HG02571 (cell line): ENCODE measurements at regions not wholly inside any gene's neighbourhood (a gene's known extent, or its start where the extent isn't known, plus 50 kb on each side); places are given as distances from the start of the nearest gene placed in this dataset.

Experiments
- ATAC-seq: cut with Tn5 transposase; IDR thresholded peaks from one replicate; pipeline ENCODE4 v1.9.1; 2021; ENCODE audit warnings: mild to moderate bottlenecking, moderate library complexity; ENCODE audit not compliant: unreplicated experiment

- no peak for ATAC-seq
Observed at GRCh38 chr3:66797889-66798560, 200.1 kb upstream of the KBTBD8 start.

- ATAC-seq: no peak
Observed at GRCh38 chr3:66800941-66801545, 197.1 kb upstream of the KBTBD8 start.

GRCh38 chr3:66803206-66803605, 194.9 kb upstream of the KBTBD8 start:
- ATAC-seq: no peak

- no peak for ATAC-seq
Observed at GRCh38 chr3:66803721-66804695, 194.1 kb upstream of the KBTBD8 start.

GRCh38 chr3:66808891-66809594, 189.1 kb upstream of the KBTBD8 start:
- no peak for ATAC-seq

GRCh38 chr3:66809595-66809958, 188.5 kb upstream of the KBTBD8 start:
- no peak for ATAC-seq

GRCh38 chr3:66812136-66812535, 186.0 kb upstream of the KBTBD8 start:
- no peak for ATAC-seq

- no peak for ATAC-seq
Observed at GRCh38 chr3:66812741-66813140, 185.4 kb upstream of the KBTBD8 start.

- no peak for ATAC-seq
Observed at GRCh38 chr3:66816090-66816761, 181.9 kb upstream of the KBTBD8 start.

GRCh38 chr3:66817951-66818557, 180.1 kb upstream of the KBTBD8 start:
- ATAC-seq: no peak

- no peak for ATAC-seq
Observed at GRCh38 chr3:66819993-66820501, 178.1 kb upstream of the KBTBD8 start.

GRCh38 chr3:66822186-66823008, 175.7 kb upstream of the KBTBD8 start:
- ATAC-seq: peak; percentile 81

- no peak for ATAC-seq
Observed at GRCh38 chr3:66823009-66823397, 175.1 kb upstream of the KBTBD8 start.

GRCh38 chr3:66823532-66823931, 174.6 kb upstream of the KBTBD8 start:
- no peak for ATAC-seq

- no peak for ATAC-seq
Observed at GRCh38 chr3:66825375-66825774, 172.7 kb upstream of the KBTBD8 start.

- ATAC-seq: no peak
Observed at GRCh38 chr3:66827726-66828125, 170.4 kb upstream of the KBTBD8 start.

GRCh38 chr3:66828303-66828702, 169.8 kb upstream of the KBTBD8 start:
- no peak for ATAC-seq

GRCh38 chr3:66830301-66830700, 167.8 kb upstream of the KBTBD8 start:
- no peak for ATAC-seq

GRCh38 chr3:66831931-66832330, 166.2 kb upstream of the KBTBD8 start:
- ATAC-seq: no peak
